ENCODE measurements at regions not wholly inside any gene's neighbourhood (a gene's known extent, or its start where the extent isn't known, plus 50 kb on each side); places are given as distances from the start of the nearest gene placed in this dataset.

- TF ChIP-seq CTCF (conservative IDR thresholded peaks at IDR 0.05; ENCODE audit: low read depth, low read length), result no peak
- no peak for TF ChIP-seq EZH2 (IDR thresholded peaks at IDR 0.05; ENCODE audit: borderline replicate concordance, low read depth, low read length, poor library complexity, severe bottlenecking)
Measured at GRCh38 chr6:6798448-6798860, 209.9 kb downstream of the LY86 start.
